Panc1 (cell line): ENCODE measurements at regions not wholly inside any gene's neighbourhood (a gene's known extent, or its start where the extent isn't known, plus 50 kb on each side); places are given as distances from the start of the nearest gene placed in this dataset.

Source experiments
- ATAC-seq: fragments of 200-7000 bp; cut with Tn5 transposase; 2 replicates; pipeline ENCODE4 v1.9.1; 2020; ENCODE audit warnings: mild to moderate bottlenecking, moderate library complexity
- BruUV-seq: library from RNA; stranded (reverse); fragments of 400-500 nt; replicated peaks from 2 replicates; lab custom pipeline; 2021; lab: Mats Ljungman, UMichigan
- CTCF ChIA-PET: fragments of 300-600 bp; sonication (Branson Sonifier 250); formaldehyde crosslinking; loops from one replicate; lab custom pipeline; 2022; ENCODE audit warnings: antibody characterized with exemption; lab: Charles Lee
- POLR2A ChIA-PET: fragments of 300-600 bp; sonication (Branson Sonifier 250); formaldehyde crosslinking; loops from one replicate; lab custom pipeline; 2022; ENCODE audit warnings: antibody characterized with exemption; lab: Charles Lee
- DNase-seq: peaks from one replicate; pipeline ENCODE4 v3.0.0-alpha.2; 2010; ENCODE audit warnings: low read depth, low spot score
- H3K27ac ChIP-seq: 2 replicates; pipeline ENCODE4 v1.5.1; 2011; ENCODE audit warnings: mild to moderate bottlenecking, low read length, inconsistent platforms
- H3K27me3 ChIP-seq: fragments of 200-500 bp; sonication (Bioruptor generic); 2 replicates; pipeline ENCODE4 v1.6.0; 2014; ENCODE audit warnings: low read length, inconsistent platforms; ENCODE audit not compliant: control insufficient read depth, insufficient read depth
- H3K36me3 ChIP-seq: fragments of 200-500 bp; sonication (Bioruptor generic); 2 replicates; pipeline ENCODE4 v1.5.1; 2014; ENCODE audit warnings: inconsistent platforms, mild to moderate bottlenecking, low read length, moderate library complexity; ENCODE audit not compliant: control insufficient read depth, insufficient read depth
- H3K4me1 ChIP-seq: 2 replicates; pipeline ENCODE4 v1.5.1; 2011; ENCODE audit warnings: inconsistent platforms, mild to moderate bottlenecking, low read length, moderate library complexity; ENCODE audit not compliant: control insufficient read depth, insufficient read depth
- H3K4me3 ChIP-seq, 2 experiments: 2 replicates each; pipeline ENCODE4 v1.5.1; 2011 to 2012; ENCODE audit warnings: low read depth in 2 of 2, low read length in 2 of 2, mild to moderate bottlenecking in 2 of 2, inconsistent platforms in 1 of 2, moderate library complexity in 1 of 2
- H3K9me3 ChIP-seq: fragments of 200-500 bp; sonication (Bioruptor generic); 2 replicates; pipeline ENCODE4 v1.5.1; 2014; ENCODE audit warnings: low read depth, mild to moderate bottlenecking, inconsistent platforms, low read length, moderate library complexity; ENCODE audit not compliant: control insufficient read depth, insufficient read depth
- POLR2AphosphoS5 ChIP-seq: IDR thresholded peaks from 2 replicates; pipeline ENCODE4 v1.6.1; 2012; ENCODE audit warnings: mild to moderate bottlenecking, low read depth, low read length, moderate library complexity
- REST ChIP-seq, 2 experiments: IDR thresholded peaks; 2 replicates each; pipeline ENCODE4 v1.6.1; 2011 to 2012; ENCODE audit warnings: low read depth in 2 of 2, control low read depth in 1 of 2, low read length in 1 of 2, mild to moderate bottlenecking in 1 of 2, moderate library complexity in 1 of 2; ENCODE audit not compliant: insufficient read depth in 1 of 2
- SIN3A ChIP-seq: IDR thresholded peaks from 2 replicates; pipeline ENCODE4 v1.6.1; 2012; ENCODE audit warnings: low read depth, mild to moderate bottlenecking, low read length, moderate library complexity, borderline replicate concordance; ENCODE audit not compliant: insufficient read depth
- TCF7L2 ChIP-seq: IDR thresholded peaks from 2 replicates; pipeline ENCODE4 v1.6.1; 2011; ENCODE audit warnings: mild to moderate bottlenecking, low read depth, low read length, inconsistent platforms
- in situ Hi-C: cut with HindIII; loops from 2 replicates; pipeline ENCODE4 v1.10.0; 2016; ENCODE audit warnings: low sequenced_read_pairs, low pct_unique_long_range_greater_than_20kb
- intact Hi-C: fragments of 100-400 bp; cut with micrococcal nuclease; formaldehyde crosslinking; loops from one replicate; pipeline ENCODE4 v1.10.0; 2022; ENCODE audit not compliant: unreplicated experiment
- TF ChIP-seq, protein P1 (sequence below): fragments of 450-650 bp; IDR thresholded peaks from 2 replicates; pipeline ENCODE4 v1.5.1; 2017; ENCODE audit warnings: mild to moderate bottlenecking

GRCh38 chr20:39651645-39652325 lies 689.6 kb downstream of the DHX35 start:
- in situ Hi-C loops: no loop called here
- no peak overlapping the region for H3K27ac ChIP-seq
- no peak for DNase-seq
- H3K4me1 ChIP-seq: no peaks in the 10 kb centered on the region
- no peaks in the 10 kb centered on the region for H3K27me3 ChIP-seq
- no peak for ATAC-seq
- POLR2A ChIA-PET: no interaction called here
- BruUV-seq: no TSS peak
- H3K4me3 ChIP-seq: no peak overlapping the region
- intact Hi-C loops: no loop called here
- H3K9me3 ChIP-seq: no peaks in the 10 kb centered on the region
- H3K36me3 ChIP-seq: no peaks in the 10 kb centered on the region
- CTCF ChIA-PET: no interaction called here
- TF ChIP-seq TCF7L2 (no peak), POLR2AphosphoS5 (no peak), REST (IDR thresholded peaks at IDR 0.05; ENCODE audit: insufficient read depth in 1 of 2, low read depth in 2 of 2, low read length in 1 of 2) (no peak), SIN3A (no peak)
- TF ChIP-seq, protein P1, sequence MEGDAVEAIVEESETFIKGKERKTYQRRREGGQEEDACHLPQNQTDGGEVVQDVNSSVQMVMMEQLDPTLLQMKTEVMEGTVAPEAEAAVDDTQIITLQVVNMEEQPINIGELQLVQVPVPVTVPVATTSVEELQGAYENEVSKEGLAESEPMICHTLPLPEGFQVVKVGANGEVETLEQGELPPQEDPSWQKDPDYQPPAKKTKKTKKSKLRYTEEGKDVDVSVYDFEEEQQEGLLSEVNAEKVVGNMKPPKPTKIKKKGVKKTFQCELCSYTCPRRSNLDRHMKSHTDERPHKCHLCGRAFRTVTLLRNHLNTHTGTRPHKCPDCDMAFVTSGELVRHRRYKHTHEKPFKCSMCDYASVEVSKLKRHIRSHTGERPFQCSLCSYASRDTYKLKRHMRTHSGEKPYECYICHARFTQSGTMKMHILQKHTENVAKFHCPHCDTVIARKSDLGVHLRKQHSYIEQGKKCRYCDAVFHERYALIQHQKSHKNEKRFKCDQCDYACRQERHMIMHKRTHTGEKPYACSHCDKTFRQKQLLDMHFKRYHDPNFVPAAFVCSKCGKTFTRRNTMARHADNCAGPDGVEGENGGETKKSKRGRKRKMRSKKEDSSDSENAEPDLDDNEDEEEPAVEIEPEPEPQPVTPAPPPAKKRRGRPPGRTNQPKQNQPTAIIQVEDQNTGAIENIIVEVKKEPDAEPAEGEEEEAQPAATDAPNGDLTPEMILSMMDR: no peak

GRCh38 chr20:39646874-39647413 lies 684.8 kb downstream of the DHX35 start:
- TF ChIP-seq REST (IDR thresholded peaks at IDR 0.05; ENCODE audit: insufficient read depth in 1 of 2, low read depth in 2 of 2, low read length in 1 of 2) (no peak), POLR2AphosphoS5 (no peak), SIN3A (no peak), TCF7L2 (no peak)
- TF ChIP-seq, protein P1: no peak
- Histone ChIP-seq H3K9me3 (no peaks in the 10 kb centered on the region), H3K4me3 (no peak overlapping the region), H3K36me3 (no peaks in the 10 kb centered on the region), H3K4me1 (no peaks in the 10 kb centered on the region), H3K27ac (no peak overlapping the region), H3K27me3 (no peaks in the 10 kb centered on the region)
- intact Hi-C loops (no loop called here), in situ Hi-C loops (no loop called here)
- DNase-seq: no peak
- BruUV-seq: no TSS peak
- POLR2A ChIA-PET: no interaction called here
- no peak for ATAC-seq
- CTCF ChIA-PET: no interaction called here
